Sigmoid colon (tissue), 6 donors: ENCODE measurements at regions not wholly inside any gene's neighbourhood (a gene's known extent, or its start where the extent isn't known, plus 50 kb on each side); places are given as distances from the start of the nearest gene placed in this dataset.

Source experiments
- DNase-seq: peaks from one replicate; pipeline ENCODE4 v3.0.0-alpha.2; 2019
- H3K27ac ChIP-seq, 4 donors: fragments of 200-600 bp; sonication (generic); one replicate each; pipeline ENCODE4 v1.5.1; 2016 to 2019; ENCODE audit warnings: mild to moderate bottlenecking in 1 of 4
- H3K27me3 ChIP-seq, 3 donors: fragments of 200-600 bp; sonication (generic); one replicate each; pipeline ENCODE4 v1.5.1; 2019; ENCODE audit warnings: mild to moderate bottlenecking in 1 of 3
- H3K36me3 ChIP-seq, 4 donors: fragments of 200-600 bp; sonication (generic); one replicate each; pipeline ENCODE4 v1.5.1; 2016 to 2019
- H3K4me1 ChIP-seq, 4 donors: fragments of 200-600 bp; sonication (generic); one replicate each; pipeline ENCODE4 v1.5.1; 2017 to 2019
- H3K4me3 ChIP-seq, 4 donors: fragments of 200-600 bp; sonication (generic); one replicate each; pipeline ENCODE4 v1.5.1; 2017 to 2019; ENCODE audit warnings: mild to moderate bottlenecking in 2 of 4, moderate library complexity in 1 of 4
- H3K9me3 ChIP-seq, 4 donors: fragments of 200-600 bp in 3 of 4; sonication (generic) in 3 of 4; one replicate each; pipeline versions ENCODE4 v1.5.1 to v1.6.1; 2013 to 2019
- EP300 ChIP-seq, 4 donors: sonication (generic); formaldehyde crosslinking; IDR thresholded peaks; one replicate each; pipeline ENCODE4 v1.6.1; 2017; ENCODE audit warnings: antibody characterized with exemption in 4 of 4
- POLR2A ChIP-seq, 2 donors: fragments of 450-650 bp; IDR thresholded peaks; one replicate each; pipeline ENCODE4 v1.6.1; 2016; ENCODE audit warnings: antibody characterized with exemption in 2 of 2, mild to moderate bottlenecking in 2 of 2, moderate library complexity in 2 of 2
- POLR2AphosphoS5 ChIP-seq, 4 donors: sonication (generic); formaldehyde crosslinking; IDR thresholded peaks; one replicate each; pipeline ENCODE4 v1.6.1; 2017; ENCODE audit warnings: antibody characterized with exemption in 4 of 4
- WGBS, 2 donors: extraction: QIAGEN DNeasy Blood & Tissue Kit; methylation state at CpG; one replicate each; pipeline ENCODE4 v1.1.7; 2013; 5-methylcytosine and 5-hydroxymethylcytosine counted together
- intact Hi-C: fragments of 100-400 bp; cut with DNase I; formaldehyde crosslinking; loops from one replicate; pipeline ENCODE4 v1.15.1; 2023
- TF ChIP-seq, protein P1 (sequence below), 4 experiments: fragments of 450-650 bp in 3 of 4; fragments of 200-600 bp in 1 of 4; IDR thresholded peaks; one replicate each; pipeline ENCODE4 v1.5.1; 2016 to 2019; ENCODE audit warnings: antibody characterized with exemption in 4 of 4, mild to moderate bottlenecking in 3 of 4, moderate library complexity in 2 of 4
- donor health status: healthy with polysubstance abuse.
- donor health status: healthy.

DNA sequence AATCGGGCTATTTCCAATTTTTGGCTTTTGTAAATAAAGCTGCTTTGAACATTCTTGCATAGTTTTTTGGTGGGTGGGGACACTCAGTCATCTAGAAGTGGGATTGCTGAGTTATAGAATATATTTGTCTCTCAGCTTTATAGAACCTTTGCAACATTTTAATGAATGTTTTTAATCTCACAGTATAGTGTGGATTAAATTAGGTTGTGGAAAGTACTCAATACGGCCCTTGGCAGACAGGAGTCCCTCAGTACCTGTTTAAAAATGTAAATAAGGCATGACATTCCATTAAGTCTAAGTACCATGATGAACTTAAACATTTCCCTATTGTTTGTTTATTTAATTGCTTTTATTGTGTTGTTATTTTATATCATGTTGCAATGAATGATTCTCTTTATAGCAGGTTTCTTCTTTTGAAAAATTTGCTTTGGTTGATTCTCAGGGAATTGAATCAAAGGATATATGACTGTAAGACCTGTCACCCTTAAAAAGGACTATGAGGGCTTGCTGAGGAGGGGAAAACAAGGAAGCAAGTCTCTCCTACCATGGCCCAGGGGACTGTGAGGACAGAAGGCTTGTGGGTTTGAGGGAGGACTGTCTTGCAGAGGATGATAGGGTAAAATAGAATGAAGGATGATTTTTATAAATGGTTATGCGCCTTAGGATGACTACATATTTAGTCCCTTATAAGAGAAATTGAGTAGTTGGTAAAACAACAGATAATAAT lies 165.1 kb downstream of the RPIA start:
- intact Hi-C loops, result no loop called here
- H3K36me3 ChIP-seq, result no peaks in the 10 kb centered on the region
- no peaks in the 10 kb centered on the region for H3K9me3 ChIP-seq
- DNase-seq, result no peak
- H3K27me3 ChIP-seq, result no peaks in the 10 kb centered on the region
- H3K4me1 ChIP-seq, result no peaks in the 10 kb centered on the region
- 58 to 75% methylated on average over 3 of the region's 3 CpGs for WGBS, 2 donors
- H3K27ac ChIP-seq, result no peak overlapping the region
- TF ChIP-seq POLR2AphosphoS5 (IDR thresholded peaks at IDR 0.05) (no peak), EP300 (IDR thresholded peaks at IDR 0.05) (no peak), POLR2A (IDR thresholded peaks at IDR 0.05) (no peak)
- TF ChIP-seq, protein P1, sequence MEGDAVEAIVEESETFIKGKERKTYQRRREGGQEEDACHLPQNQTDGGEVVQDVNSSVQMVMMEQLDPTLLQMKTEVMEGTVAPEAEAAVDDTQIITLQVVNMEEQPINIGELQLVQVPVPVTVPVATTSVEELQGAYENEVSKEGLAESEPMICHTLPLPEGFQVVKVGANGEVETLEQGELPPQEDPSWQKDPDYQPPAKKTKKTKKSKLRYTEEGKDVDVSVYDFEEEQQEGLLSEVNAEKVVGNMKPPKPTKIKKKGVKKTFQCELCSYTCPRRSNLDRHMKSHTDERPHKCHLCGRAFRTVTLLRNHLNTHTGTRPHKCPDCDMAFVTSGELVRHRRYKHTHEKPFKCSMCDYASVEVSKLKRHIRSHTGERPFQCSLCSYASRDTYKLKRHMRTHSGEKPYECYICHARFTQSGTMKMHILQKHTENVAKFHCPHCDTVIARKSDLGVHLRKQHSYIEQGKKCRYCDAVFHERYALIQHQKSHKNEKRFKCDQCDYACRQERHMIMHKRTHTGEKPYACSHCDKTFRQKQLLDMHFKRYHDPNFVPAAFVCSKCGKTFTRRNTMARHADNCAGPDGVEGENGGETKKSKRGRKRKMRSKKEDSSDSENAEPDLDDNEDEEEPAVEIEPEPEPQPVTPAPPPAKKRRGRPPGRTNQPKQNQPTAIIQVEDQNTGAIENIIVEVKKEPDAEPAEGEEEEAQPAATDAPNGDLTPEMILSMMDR (IDR thresholded peaks at IDR 0.05), result no peak
- H3K4me3 ChIP-seq, result no peak overlapping the region

DNA sequence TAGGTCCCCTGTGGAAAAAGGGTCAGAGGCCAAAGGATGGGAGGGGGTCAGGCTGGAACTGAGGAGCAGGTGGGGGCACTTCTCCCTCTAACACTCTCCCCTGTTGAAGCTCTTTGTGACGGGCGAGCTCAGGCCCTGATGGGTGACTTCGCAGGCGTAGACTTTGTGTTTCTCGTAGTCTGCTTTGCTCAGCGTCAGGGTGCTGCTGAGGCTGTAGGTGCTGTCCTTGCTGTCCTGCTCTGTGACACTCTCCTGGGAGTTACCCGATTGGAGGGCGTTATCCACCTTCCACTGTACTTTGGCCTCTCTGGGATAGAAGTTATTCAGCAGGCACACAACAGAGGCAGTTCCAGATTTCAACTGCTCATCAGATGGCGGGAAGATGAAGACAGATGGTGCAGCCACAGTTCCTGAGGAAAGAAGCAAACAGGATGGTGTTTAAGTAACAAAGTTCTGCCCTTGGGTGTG lies 165.8 kb downstream of the RPIA start:
- TF ChIP-seq, protein P1 (IDR thresholded peaks at IDR 0.05), result no peak
- TF ChIP-seq POLR2AphosphoS5 (IDR thresholded peaks at IDR 0.05) (no peak), POLR2A (IDR thresholded peaks at IDR 0.05) (no peak), EP300 (IDR thresholded peaks at IDR 0.05) (no peak)
- H3K36me3 ChIP-seq, result no peaks in the 10 kb centered on the region
- WGBS, 2 donors, result 23 to 66% methylated on average over 9 of the region's 9 CpGs
- no peak overlapping the region for H3K27ac ChIP-seq
- H3K4me1 ChIP-seq, result no peaks in the 10 kb centered on the region
- H3K4me3 ChIP-seq, result no peak overlapping the region
- intact Hi-C loops, result no loop called here
- DNase-seq, result no peak
- no peaks in the 10 kb centered on the region for H3K27me3 ChIP-seq
- H3K9me3 ChIP-seq, result no peaks in the 10 kb centered on the region

DNA sequence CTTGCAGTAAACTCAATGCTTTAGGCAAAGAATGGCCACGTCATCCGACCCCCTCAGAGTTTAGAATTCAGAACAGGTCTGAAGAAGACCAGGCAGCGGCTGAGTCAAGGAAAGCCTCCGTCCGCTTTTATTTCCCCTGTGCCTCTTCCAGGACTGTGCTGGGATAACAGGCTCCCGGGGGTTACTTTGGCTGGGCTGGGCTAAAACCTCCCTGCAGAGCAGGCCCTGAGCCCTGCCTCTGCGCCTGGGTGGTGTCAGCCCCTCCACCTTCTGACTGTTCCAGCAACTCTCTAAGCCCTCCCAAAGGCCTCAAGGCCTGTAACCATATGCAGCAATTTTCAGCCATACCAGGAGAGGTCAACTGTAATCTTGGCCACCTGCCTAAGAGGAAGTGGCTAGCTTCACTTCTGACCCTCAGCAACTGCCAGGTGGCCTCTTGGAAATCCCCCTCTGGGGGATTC lies 166.5 kb downstream of the RPIA start:
- intact Hi-C loops, result no loop called here
- no peak for DNase-seq
- H3K4me3 ChIP-seq, result no peak overlapping the region
- WGBS, 2 donors, result 63 to 77% methylated on average over 7 of the region's 7 CpGs
- H3K9me3 ChIP-seq, result no peaks in the 10 kb centered on the region
- no peaks in the 10 kb centered on the region for H3K4me1 ChIP-seq
- no peaks in the 10 kb centered on the region for H3K36me3 ChIP-seq
- TF ChIP-seq POLR2AphosphoS5 (IDR thresholded peaks at IDR 0.05) (no peak), POLR2A (IDR thresholded peaks at IDR 0.05) (no peak), EP300 (IDR thresholded peaks at IDR 0.05) (no peak)
- TF ChIP-seq, protein P1 (IDR thresholded peaks at IDR 0.05), result no peak
- no peak overlapping the region for H3K27ac ChIP-seq
- H3K27me3 ChIP-seq, result no peaks in the 10 kb centered on the region

DNA sequence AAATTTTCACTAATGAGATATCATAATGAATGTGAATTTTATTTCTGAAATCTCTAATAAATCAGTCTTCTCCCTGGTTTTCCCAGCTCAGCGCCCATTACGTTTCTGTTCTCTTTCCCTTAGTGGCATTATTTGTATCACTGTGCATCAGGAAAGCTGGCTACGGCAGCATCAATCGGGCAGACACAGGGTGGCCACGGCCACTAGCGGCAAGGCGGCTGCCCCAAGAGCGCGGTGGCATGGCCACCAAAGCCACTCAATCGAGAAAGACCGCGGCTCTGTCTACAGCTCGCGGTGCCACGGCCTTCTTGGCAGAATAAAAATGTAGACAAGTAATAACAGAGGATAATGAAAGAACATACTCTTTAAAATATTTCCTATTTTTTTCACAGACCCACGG lies 168.0 kb downstream of the RPIA start:
- no peak for DNase-seq
- Histone ChIP-seq H3K4me3 (no peak overlapping the region), H3K27ac (no peak overlapping the region), H3K4me1 (no peaks in the 10 kb centered on the region), H3K27me3 (no peaks in the 10 kb centered on the region), H3K36me3 (no peaks in the 10 kb centered on the region), H3K9me3 (no peaks in the 10 kb centered on the region)
- intact Hi-C loops, result no loop called here
- WGBS, 2 donors, result 85 to 92% methylated on average over 16 of the region's 16 CpGs
- TF ChIP-seq POLR2AphosphoS5 (IDR thresholded peaks at IDR 0.05) (no peak), EP300 (IDR thresholded peaks at IDR 0.05) (no peak), POLR2A (IDR thresholded peaks at IDR 0.05) (no peak)
- TF ChIP-seq, protein P1 (IDR thresholded peaks at IDR 0.05), result no peak
